ENCODE measurements at regions not wholly inside any gene's neighbourhood (a gene's known extent, or its start where the extent isn't known, plus 50 kb on each side); places are given as distances from the start of the nearest gene placed in this dataset.

GRCh38 chr6:18328070-18328469 is 59.1 kb upstream of the RNF144B start:
- DNase-seq (ENCODE audit: low read depth) = no peak
- ChIA-PET POLR2A (interaction anchor here (0.7 kb wide), 1 partner anchor 1732 kb away, joined by 3 read pairs; no protein-coding TSS in a partner anchor), CTCF (interaction anchor here (0.8 to 2.6 kb wide), 4 partner anchors 11 to 182 kb away, joined by 3 to 20 read pairs (median 4); partner anchors contain the start of gene RNF144B)
- TF ChIP-seq, protein P1, sequence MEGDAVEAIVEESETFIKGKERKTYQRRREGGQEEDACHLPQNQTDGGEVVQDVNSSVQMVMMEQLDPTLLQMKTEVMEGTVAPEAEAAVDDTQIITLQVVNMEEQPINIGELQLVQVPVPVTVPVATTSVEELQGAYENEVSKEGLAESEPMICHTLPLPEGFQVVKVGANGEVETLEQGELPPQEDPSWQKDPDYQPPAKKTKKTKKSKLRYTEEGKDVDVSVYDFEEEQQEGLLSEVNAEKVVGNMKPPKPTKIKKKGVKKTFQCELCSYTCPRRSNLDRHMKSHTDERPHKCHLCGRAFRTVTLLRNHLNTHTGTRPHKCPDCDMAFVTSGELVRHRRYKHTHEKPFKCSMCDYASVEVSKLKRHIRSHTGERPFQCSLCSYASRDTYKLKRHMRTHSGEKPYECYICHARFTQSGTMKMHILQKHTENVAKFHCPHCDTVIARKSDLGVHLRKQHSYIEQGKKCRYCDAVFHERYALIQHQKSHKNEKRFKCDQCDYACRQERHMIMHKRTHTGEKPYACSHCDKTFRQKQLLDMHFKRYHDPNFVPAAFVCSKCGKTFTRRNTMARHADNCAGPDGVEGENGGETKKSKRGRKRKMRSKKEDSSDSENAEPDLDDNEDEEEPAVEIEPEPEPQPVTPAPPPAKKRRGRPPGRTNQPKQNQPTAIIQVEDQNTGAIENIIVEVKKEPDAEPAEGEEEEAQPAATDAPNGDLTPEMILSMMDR (IDR thresholded peaks at IDR 0.05; ENCODE audit: insufficient read depth, low read depth, low read length) = no peak
- Histone ChIP-seq H3K27me3 (ENCODE audit: control insufficient read depth, insufficient read depth, low read length) (no peaks in the 10 kb centered on the region), H3K4me3 (ENCODE audit: low read depth, low read length) (no peak overlapping the region), H3K36me3 (ENCODE audit: control insufficient read depth, insufficient read depth, low read length) (no peaks in the 10 kb centered on the region)

DNA sequence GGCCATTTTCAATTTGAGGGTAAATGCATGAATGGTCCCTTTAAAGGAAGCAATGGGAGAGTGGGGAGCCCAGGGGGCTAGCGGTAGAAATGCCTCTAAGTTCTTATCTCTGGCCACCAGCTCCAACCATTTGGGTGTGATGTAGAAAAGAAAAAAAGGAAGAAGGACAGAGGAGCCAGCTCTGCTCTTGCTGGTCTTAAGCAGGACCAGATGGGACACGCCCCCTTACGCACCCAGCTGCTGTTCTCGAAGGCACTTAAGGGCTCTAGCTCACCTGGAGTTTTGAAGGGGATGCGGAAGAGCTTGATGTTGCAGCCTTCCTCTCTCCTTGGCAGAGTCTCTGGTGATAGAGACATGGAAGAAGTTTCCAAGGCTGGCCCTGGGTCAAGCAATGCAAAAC is 59.5 kb upstream of the RNF144B start:
- POLR2A ChIA-PET = interaction anchor here (0.7 kb wide), 1 partner anchor 1733 kb away, joined by 3 read pairs; no protein-coding TSS in a partner anchor
- DNase-seq (ENCODE audit: low read depth) = no peak
- TF ChIP-seq, protein P1 (IDR thresholded peaks at IDR 0.05; ENCODE audit: insufficient read depth, low read depth, low read length) = no peak
- H3K27me3 ChIP-seq (ENCODE audit: control insufficient read depth, insufficient read depth, low read length) = no peaks in the 10 kb centered on the region
- H3K36me3 ChIP-seq (ENCODE audit: control insufficient read depth, insufficient read depth, low read length) = no peaks in the 10 kb centered on the region
- H3K4me3 ChIP-seq (ENCODE audit: low read depth, low read length) = no peak overlapping the region
- CTCF ChIA-PET = interaction anchor here (0.8 to 2.6 kb wide), 5 partner anchors 11 to 183 kb away, joined by 3 to 20 read pairs (median 4); partner anchors contain the start of gene RNF144B

GRCh38 chr6:18326980-18327379 is 60.2 kb upstream of the RNF144B start:
- no peak for DNase-seq (ENCODE audit: low read depth)
- Histone ChIP-seq H3K36me3 (ENCODE audit: control insufficient read depth, insufficient read depth, low read length) (no peaks in the 10 kb centered on the region), H3K27me3 (ENCODE audit: control insufficient read depth, insufficient read depth, low read length) (no peaks in the 10 kb centered on the region), H3K4me3 (ENCODE audit: low read depth, low read length) (no peak overlapping the region)
- CTCF ChIA-PET = interaction anchor here (1.1 to 2.6 kb wide), 3 partner anchors 60 to 182 kb away, joined by 4 to 20 read pairs (median 4); partner anchors contain the start of gene RNF144B
- TF ChIP-seq, protein P1 (IDR thresholded peaks at IDR 0.05; ENCODE audit: insufficient read depth, low read depth, low read length) = no peak
- POLR2A ChIA-PET = no interaction called here

DNA sequence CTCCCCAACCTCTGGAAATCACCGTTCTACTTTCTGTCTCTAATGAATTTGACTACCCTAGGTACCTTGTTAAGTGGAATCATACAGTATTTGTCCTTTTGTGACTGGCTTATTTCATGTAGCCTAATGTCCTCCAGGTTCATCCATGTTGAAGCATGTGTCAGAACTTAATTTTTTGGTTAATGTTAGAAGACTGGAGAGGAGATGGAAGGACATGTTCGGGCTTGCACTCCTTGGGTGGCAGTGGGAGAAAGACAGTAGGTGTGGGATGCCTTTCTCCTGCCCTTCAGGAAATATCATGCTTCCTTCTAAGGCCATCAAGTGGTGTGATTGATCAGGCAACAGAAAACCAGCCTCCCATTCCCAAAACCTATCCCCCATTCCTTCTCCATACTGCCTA is 61.1 kb upstream of the RNF144B start:
- POLR2A ChIA-PET = no interaction called here
- H3K4me3 ChIP-seq (ENCODE audit: low read depth, low read length) = no peak overlapping the region
- no peaks in the 10 kb centered on the region for H3K27me3 ChIP-seq (ENCODE audit: control insufficient read depth, insufficient read depth, low read length)
- no peak for DNase-seq (ENCODE audit: low read depth)
- no peaks in the 10 kb centered on the region for H3K36me3 ChIP-seq (ENCODE audit: control insufficient read depth, insufficient read depth, low read length)
- TF ChIP-seq, protein P1 (IDR thresholded peaks at IDR 0.05; ENCODE audit: insufficient read depth, low read depth, low read length) = no peak
- CTCF ChIA-PET = interaction anchor here (6.4 kb wide), 1 partner anchor 180 kb away, joined by 131 read pairs; no protein-coding TSS in a partner anchor

GRCh38 chr6:18324706-18325042 is 60.3 kb upstream of the DEK start:
- H3K27me3 ChIP-seq (ENCODE audit: control insufficient read depth, insufficient read depth, low read length) = no peaks in the 10 kb centered on the region
- ChIA-PET CTCF (interaction anchor here (0.7 to 6.4 kb wide), 2 partner anchors 57 to 181 kb away, joined by 3 to 131 read pairs; no protein-coding TSS in a partner anchor), POLR2A (no interaction called here)
- no peak overlapping the region for H3K4me3 ChIP-seq (ENCODE audit: low read depth, low read length)
- TF ChIP-seq, protein P1 (IDR thresholded peaks at IDR 0.05; ENCODE audit: insufficient read depth, low read depth, low read length) = no peak
- H3K36me3 ChIP-seq (ENCODE audit: control insufficient read depth, insufficient read depth, low read length) = no peaks in the 10 kb centered on the region
- no peak for DNase-seq (ENCODE audit: low read depth)
